AG10803 (cell line): ENCODE measurements at regions not wholly inside any gene's neighbourhood (a gene's known extent, or its start where the extent isn't known, plus 50 kb on each side); places are given as distances from the start of the nearest gene placed in this dataset.
A peak's percentile ranks its signal among the peaks of the same experiment; 100 is the strongest.

ENCODE experiments used
- DNase-seq: peaks from one replicate; pipeline ENCODE4 v3.0.0; 2010; ENCODE audit warnings: low read depth
- H3K4me3 ChIP-seq: 2 replicates; pipeline ENCODE4 v1.5.1; 2011; ENCODE audit warnings: mild to moderate bottlenecking, low read length, control low read depth
- CTCF ChIP-seq: conservative IDR thresholded peaks from 2 replicates; pipeline ENCODE4 v1.5.1; 2011; ENCODE audit warnings: mild to moderate bottlenecking, low read length, control low read depth, inconsistent platforms

GRCh38 chr20:58043236-58044140 lies 185.0 kb downstream of the ANKRD60 start:
- no peak overlapping the region for H3K4me3 ChIP-seq
- no peak for TF ChIP-seq CTCF
- no peak for DNase-seq

GRCh38 chr20:58042591-58042990 lies 185.9 kb downstream of the ANKRD60 start:
- peak; percentile 53 for DNase-seq
- TF ChIP-seq CTCF: no peak

GRCh38 chr20:58040447-58041290 lies 187.8 kb downstream of the ANKRD60 start:
- no peak for DNase-seq
- no peak for TF ChIP-seq CTCF

More at GRCh38 chr20:58042591-58042990, 185.9 kb downstream of the ANKRD60 start:
- H3K4me3 ChIP-seq: no peak overlapping the region

GRCh38 chr20:58039274-58040092 lies 189.0 kb downstream of the ANKRD60 start:
- DNase-seq: no peak
- no peak overlapping the region for H3K4me3 ChIP-seq
- no peak for TF ChIP-seq CTCF

More at GRCh38 chr20:58040447-58041290, 187.8 kb downstream of the ANKRD60 start:
- H3K4me3 ChIP-seq: no peak overlapping the region

- H3K4me3 ChIP-seq: no peak overlapping the region
Observed at GRCh38 chr20:58038123-58038654, 190.3 kb downstream of the ANKRD60 start.

More at GRCh38 chr20:58038123-58038654, 190.3 kb downstream of the ANKRD60 start:
- no peak for DNase-seq
- TF ChIP-seq CTCF: no peak
